ENCODE measurements at regions not wholly inside any gene's neighbourhood (a gene's known extent, or its start where the extent isn't known, plus 50 kb on each side); places are given as distances from the start of the nearest gene placed in this dataset.

DNA sequence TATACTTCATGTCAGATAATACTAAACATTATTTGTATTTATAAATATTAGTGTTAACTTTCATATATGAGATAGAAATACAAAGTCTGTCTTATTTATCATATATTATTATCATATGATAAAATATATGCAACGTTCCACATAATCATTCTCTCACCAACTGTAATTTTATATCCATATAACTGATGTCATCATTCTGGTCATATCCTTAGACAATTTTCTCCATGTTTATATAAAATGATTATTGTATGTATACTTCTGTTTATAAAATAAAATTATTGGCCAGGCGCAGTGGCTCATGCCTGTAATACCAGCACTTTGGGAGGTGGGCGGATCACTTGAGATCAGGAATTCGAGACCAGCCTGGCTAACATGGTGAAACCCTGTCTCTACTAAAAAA lies 2007.1 kb downstream of the EFNA5 start:
- TF ChIP-seq, protein P1, sequence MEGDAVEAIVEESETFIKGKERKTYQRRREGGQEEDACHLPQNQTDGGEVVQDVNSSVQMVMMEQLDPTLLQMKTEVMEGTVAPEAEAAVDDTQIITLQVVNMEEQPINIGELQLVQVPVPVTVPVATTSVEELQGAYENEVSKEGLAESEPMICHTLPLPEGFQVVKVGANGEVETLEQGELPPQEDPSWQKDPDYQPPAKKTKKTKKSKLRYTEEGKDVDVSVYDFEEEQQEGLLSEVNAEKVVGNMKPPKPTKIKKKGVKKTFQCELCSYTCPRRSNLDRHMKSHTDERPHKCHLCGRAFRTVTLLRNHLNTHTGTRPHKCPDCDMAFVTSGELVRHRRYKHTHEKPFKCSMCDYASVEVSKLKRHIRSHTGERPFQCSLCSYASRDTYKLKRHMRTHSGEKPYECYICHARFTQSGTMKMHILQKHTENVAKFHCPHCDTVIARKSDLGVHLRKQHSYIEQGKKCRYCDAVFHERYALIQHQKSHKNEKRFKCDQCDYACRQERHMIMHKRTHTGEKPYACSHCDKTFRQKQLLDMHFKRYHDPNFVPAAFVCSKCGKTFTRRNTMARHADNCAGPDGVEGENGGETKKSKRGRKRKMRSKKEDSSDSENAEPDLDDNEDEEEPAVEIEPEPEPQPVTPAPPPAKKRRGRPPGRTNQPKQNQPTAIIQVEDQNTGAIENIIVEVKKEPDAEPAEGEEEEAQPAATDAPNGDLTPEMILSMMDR (IDR thresholded peaks at IDR 0.05; ENCODE audit: extremely low read depth in 1 of 2, insufficient read depth in 1 of 2, low read depth in 1 of 2, low read length in 2 of 2), result no peak
- TF ChIP-seq EZH2 (IDR thresholded peaks at IDR 0.05; ENCODE audit: borderline replicate concordance, low read depth, low read length, severe bottlenecking) (no peak), POLR2A (IDR thresholded peaks at IDR 0.05; ENCODE audit: low read depth, low read length) (no peak), POLR2AphosphoS5 (IDR thresholded peaks at IDR 0.05; ENCODE audit: insufficient read depth, low read depth, low read length) (no peak), JUN (IDR thresholded peaks at IDR 0.05; ENCODE audit: borderline replicate concordance, insufficient read depth, insufficient read length, low read depth) (no peak), MYC (IDR thresholded peaks at IDR 0.05; ENCODE audit: low read depth, low read length) (no peak)

Data from endothelial cell of umbilical vein (primary cell).